C4-2B (cell line): ENCODE measurements at regions not wholly inside any gene's neighbourhood (a gene's known extent, or its start where the extent isn't known, plus 50 kb on each side); places are given as distances from the start of the nearest gene placed in this dataset.

Source experiments
- ZFX ChIP-seq: fragments of 450-650 bp; IDR thresholded peaks from 2 replicates; pipeline ENCODE4 v1.6.1; 2017
- TF ChIP-seq, protein P1 (sequence below): fragments of 450-650 bp; conservative IDR thresholded peaks from 2 replicates; pipeline ENCODE4 v1.5.1; 2017; ENCODE audit warnings: mild to moderate bottlenecking

GRCh38 chr2:145731467-145731866 lies 1211.5 kb upstream of the ZEB2 start:
- TF ChIP-seq, protein P1, sequence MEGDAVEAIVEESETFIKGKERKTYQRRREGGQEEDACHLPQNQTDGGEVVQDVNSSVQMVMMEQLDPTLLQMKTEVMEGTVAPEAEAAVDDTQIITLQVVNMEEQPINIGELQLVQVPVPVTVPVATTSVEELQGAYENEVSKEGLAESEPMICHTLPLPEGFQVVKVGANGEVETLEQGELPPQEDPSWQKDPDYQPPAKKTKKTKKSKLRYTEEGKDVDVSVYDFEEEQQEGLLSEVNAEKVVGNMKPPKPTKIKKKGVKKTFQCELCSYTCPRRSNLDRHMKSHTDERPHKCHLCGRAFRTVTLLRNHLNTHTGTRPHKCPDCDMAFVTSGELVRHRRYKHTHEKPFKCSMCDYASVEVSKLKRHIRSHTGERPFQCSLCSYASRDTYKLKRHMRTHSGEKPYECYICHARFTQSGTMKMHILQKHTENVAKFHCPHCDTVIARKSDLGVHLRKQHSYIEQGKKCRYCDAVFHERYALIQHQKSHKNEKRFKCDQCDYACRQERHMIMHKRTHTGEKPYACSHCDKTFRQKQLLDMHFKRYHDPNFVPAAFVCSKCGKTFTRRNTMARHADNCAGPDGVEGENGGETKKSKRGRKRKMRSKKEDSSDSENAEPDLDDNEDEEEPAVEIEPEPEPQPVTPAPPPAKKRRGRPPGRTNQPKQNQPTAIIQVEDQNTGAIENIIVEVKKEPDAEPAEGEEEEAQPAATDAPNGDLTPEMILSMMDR, result no peak
- TF ChIP-seq ZFX, result no peak
